Breast epithelium (tissue), 3 donors: ENCODE measurements at regions not wholly inside any gene's neighbourhood (a gene's known extent, or its start where the extent isn't known, plus 50 kb on each side); places are given as distances from the start of the nearest gene placed in this dataset.
A peak's percentile ranks its signal among the peaks of the same experiment; 100 is the strongest.

Experiments used
- POLR2A ChIP-seq: fragments of 450-650 bp; IDR thresholded peaks from one replicate; pipeline ENCODE4 v1.6.1; 2016; ENCODE audit warnings: antibody characterized with exemption, mild to moderate bottlenecking, moderate library complexity
- POLR2AphosphoS5 ChIP-seq, 3 donors: sonication (generic); formaldehyde crosslinking; IDR thresholded peaks; one replicate each; pipeline ENCODE4 v1.6.1; 2017; ENCODE audit warnings: antibody characterized with exemption in 3 of 3
- TF ChIP-seq, protein P1 (sequence below), 3 donors: fragments of 450-650 bp; IDR thresholded peaks; one replicate each; pipeline ENCODE4 v1.5.1; 2016 to 2017; ENCODE audit warnings: antibody characterized with exemption in 3 of 3, mild to moderate bottlenecking in 3 of 3, moderate library complexity in 3 of 3

DNA sequence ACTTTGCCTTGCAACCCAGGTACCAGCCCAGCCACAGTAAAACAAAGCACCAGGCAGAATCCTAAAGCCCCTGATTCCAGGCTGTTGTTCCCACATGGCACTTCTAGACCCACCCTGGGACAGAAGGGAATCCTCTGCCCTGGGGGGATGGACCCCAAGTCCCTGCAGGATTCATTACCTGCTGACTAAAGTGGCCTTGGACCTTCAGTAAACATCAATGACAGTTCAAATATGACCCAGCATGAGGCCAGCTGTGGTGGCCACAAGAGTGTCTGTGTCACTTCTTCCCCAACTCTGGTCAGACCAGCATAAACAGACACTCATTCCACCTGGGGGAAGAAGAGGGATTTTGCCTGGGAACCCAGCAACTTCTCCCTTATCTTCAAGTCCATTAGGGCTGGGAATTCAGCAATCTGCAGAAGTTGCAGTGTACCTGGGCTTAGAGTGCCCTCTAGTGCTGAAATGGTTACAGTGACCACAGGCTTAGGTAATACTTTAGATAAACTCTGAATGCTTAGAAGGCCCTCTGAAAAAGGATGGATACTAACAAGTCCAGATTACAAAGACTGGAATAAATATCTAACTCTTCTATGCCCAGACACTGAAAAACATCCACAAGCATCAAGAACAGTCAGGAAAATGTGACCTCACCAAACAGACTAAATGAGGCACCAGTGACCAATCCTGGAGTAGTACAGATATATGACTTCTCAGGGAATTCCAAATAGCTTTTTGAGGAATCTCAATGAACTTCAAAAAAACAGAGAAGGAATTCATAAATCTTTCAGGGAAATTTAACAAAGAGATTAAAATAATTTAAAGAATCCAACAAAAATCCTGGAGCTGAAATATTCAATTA, 108.5 kb upstream of the TMEM168 start:
- TF ChIP-seq, protein P1, sequence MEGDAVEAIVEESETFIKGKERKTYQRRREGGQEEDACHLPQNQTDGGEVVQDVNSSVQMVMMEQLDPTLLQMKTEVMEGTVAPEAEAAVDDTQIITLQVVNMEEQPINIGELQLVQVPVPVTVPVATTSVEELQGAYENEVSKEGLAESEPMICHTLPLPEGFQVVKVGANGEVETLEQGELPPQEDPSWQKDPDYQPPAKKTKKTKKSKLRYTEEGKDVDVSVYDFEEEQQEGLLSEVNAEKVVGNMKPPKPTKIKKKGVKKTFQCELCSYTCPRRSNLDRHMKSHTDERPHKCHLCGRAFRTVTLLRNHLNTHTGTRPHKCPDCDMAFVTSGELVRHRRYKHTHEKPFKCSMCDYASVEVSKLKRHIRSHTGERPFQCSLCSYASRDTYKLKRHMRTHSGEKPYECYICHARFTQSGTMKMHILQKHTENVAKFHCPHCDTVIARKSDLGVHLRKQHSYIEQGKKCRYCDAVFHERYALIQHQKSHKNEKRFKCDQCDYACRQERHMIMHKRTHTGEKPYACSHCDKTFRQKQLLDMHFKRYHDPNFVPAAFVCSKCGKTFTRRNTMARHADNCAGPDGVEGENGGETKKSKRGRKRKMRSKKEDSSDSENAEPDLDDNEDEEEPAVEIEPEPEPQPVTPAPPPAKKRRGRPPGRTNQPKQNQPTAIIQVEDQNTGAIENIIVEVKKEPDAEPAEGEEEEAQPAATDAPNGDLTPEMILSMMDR (IDR thresholded peaks at IDR 0.05) = peak in 1 of 3 donors; percentile 34
- TF ChIP-seq POLR2A (no peak), POLR2AphosphoS5 (IDR thresholded peaks at IDR 0.05) (no peak)
